Trophoblast cell (in vitro differentiated cells and primary cell): ENCODE measurements at regions not wholly inside any gene's neighbourhood (a gene's known extent, or its start where the extent isn't known, plus 50 kb on each side); places are given as distances from the start of the nearest gene placed in this dataset.

ENCODE experiments used
- DNase-seq, 2 donors: peaks; one replicate each; pipeline ENCODE4 v3.0.0-alpha.2; 2016
- H2AFZ ChIP-seq: 2 replicates; pipeline ENCODE4 v1.6.1; 2013; ENCODE audit warnings: low read length, moderate library complexity, mild to moderate bottlenecking; ENCODE audit not compliant: insufficient read depth, poor library complexity
- H2AK5ac ChIP-seq: 2 replicates; pipeline ENCODE4 v1.6.1; 2013; ENCODE audit warnings: mild to moderate bottlenecking, low read length
- H2BK120ac ChIP-seq: 2 replicates; pipeline ENCODE4 v1.6.1; 2013; ENCODE audit warnings: low read length, mild to moderate bottlenecking, moderate library complexity; ENCODE audit not compliant: insufficient read depth, poor library complexity
- H2BK12ac ChIP-seq: 2 replicates; pipeline ENCODE4 v1.6.1; 2013; ENCODE audit warnings: mild to moderate bottlenecking, low read length, moderate library complexity
- H2BK5ac ChIP-seq: 2 replicates; pipeline ENCODE4 v1.6.1; 2013; ENCODE audit warnings: low read length, low read depth, moderate library complexity, mild to moderate bottlenecking; ENCODE audit not compliant: poor library complexity
- H3K14ac ChIP-seq: 2 replicates; pipeline ENCODE4 v1.6.1; 2013; ENCODE audit warnings: mild to moderate bottlenecking, low read length
- H3K18ac ChIP-seq: 2 replicates; pipeline ENCODE4 v1.6.1; 2013; ENCODE audit warnings: mild to moderate bottlenecking, low read length
- H3K23ac ChIP-seq: 2 replicates; pipeline ENCODE4 v1.6.1; 2013; ENCODE audit warnings: low read length
- H3K27ac ChIP-seq: 2 replicates; pipeline ENCODE4 v1.5.1; 2013; ENCODE audit warnings: low read depth, mild to moderate bottlenecking, inconsistent platforms, low read length, moderate library complexity
- H3K27me3 ChIP-seq: 2 replicates; pipeline ENCODE4 v1.6.1; 2013; ENCODE audit warnings: inconsistent platforms, mild to moderate bottlenecking, low read length, moderate library complexity; ENCODE audit not compliant: insufficient read depth
- H3K36me3 ChIP-seq, 2 experiments: 1 replicate in 1 of 2; 2 replicates in 1 of 2; pipeline ENCODE4 v1.6.1; 2013; ENCODE audit warnings: low read length in 2 of 2, mild to moderate bottlenecking in 2 of 2, moderate library complexity in 1 of 2; ENCODE audit not compliant: insufficient read depth in 2 of 2, control insufficient read depth in 1 of 2
- H3K4ac ChIP-seq: 2 replicates; pipeline ENCODE4 v1.6.1; 2013; ENCODE audit warnings: low read depth, mild to moderate bottlenecking, low read length, moderate library complexity
- H3K4me1 ChIP-seq, 2 experiments: 1 replicate in 1 of 2; 2 replicates in 1 of 2; pipeline ENCODE4 v1.6.1; 2013; ENCODE audit warnings: low read length in 2 of 2, mild to moderate bottlenecking in 2 of 2, moderate library complexity in 1 of 2; ENCODE audit not compliant: insufficient read depth in 2 of 2, control insufficient read depth in 1 of 2
- H3K4me2 ChIP-seq: 2 replicates; pipeline ENCODE4 v1.6.1; 2013; ENCODE audit warnings: inconsistent platforms, mild to moderate bottlenecking, low read length, moderate library complexity
- H3K4me3 ChIP-seq: 2 replicates; pipeline ENCODE4 v1.5.1; 2013; ENCODE audit warnings: mild to moderate bottlenecking, low read depth, low read length, inconsistent platforms
- H3K79me1 ChIP-seq: one replicate; pipeline ENCODE4 v1.6.1; 2013; ENCODE audit warnings: low read length
- H3K79me2 ChIP-seq: 2 replicates; pipeline ENCODE4 v1.6.1; 2013; ENCODE audit warnings: low read length, mild to moderate bottlenecking; ENCODE audit not compliant: control insufficient read depth, insufficient read depth, poor library complexity
- H3K9ac ChIP-seq: 2 replicates; pipeline ENCODE4 v1.6.1; 2013; ENCODE audit warnings: mild to moderate bottlenecking, low read length
- H3K9me3 ChIP-seq: 2 replicates; pipeline ENCODE4 v1.6.1; 2013; ENCODE audit warnings: low read depth, mild to moderate bottlenecking, control low read depth, inconsistent platforms, low read length; ENCODE audit not compliant: insufficient read depth
- H4K12ac ChIP-seq: 2 replicates; pipeline ENCODE4 v1.6.1; 2013; ENCODE audit warnings: low read depth, mild to moderate bottlenecking, low read length, moderate library complexity
- H4K8ac ChIP-seq: 2 replicates; pipeline ENCODE4 v1.6.1; 2013; ENCODE audit warnings: low read depth, mild to moderate bottlenecking, low read length, moderate library complexity
- H4K91ac ChIP-seq: one replicate; pipeline ENCODE4 v1.6.1; 2013; ENCODE audit warnings: low read depth, mild to moderate bottlenecking, low read length, moderate library complexity
- WGBS: extraction: QIAGEN DNeasy Blood & Tissue Kit; methylation state at CpG from one replicate; pipeline ENCODE4 v1.1.7; 2013; ENCODE audit warnings: missing lambda C conversion rate; ENCODE audit not compliant: insufficient read length, insufficient coverage; ENCODE audit errors: extremely low coverage; 5-methylcytosine and 5-hydroxymethylcytosine counted together

GRCh38 chr18:76227759-76228158 lies 267.3 kb downstream of the ZNF516 start:
- Histone ChIP-seq H3K9me3 (peaks cover 1% of the 10 kb centered on the region), H3K27me3 (no peaks in the 10 kb centered on the region), H2BK5ac (no peak overlapping the region), H3K4ac (no peak overlapping the region), H3K14ac (no peak overlapping the region), H2AFZ (no peak overlapping the region), H3K23ac (no peak overlapping the region), H2BK120ac (no peak overlapping the region), H3K18ac (no peak overlapping the region), H4K91ac (no peak overlapping the region), H3K79me2 (no peaks in the 10 kb centered on the region), H3K79me1 (no peaks in the 10 kb centered on the region), H4K8ac (no peak overlapping the region), H3K4me3 (no peak overlapping the region), H3K4me2 (no peak overlapping the region), H2BK12ac (no peak overlapping the region), H3K4me1 (no peaks in the 10 kb centered on the region), H3K36me3 (no peaks in the 10 kb centered on the region), H3K9ac (no peak overlapping the region), H3K27ac (no peak overlapping the region), H4K12ac (no peak overlapping the region), H2AK5ac (no peak overlapping the region)
- no peak for DNase-seq
- no CpG with 5 or more reads among the region's 9 CpGs for WGBS

GRCh38 chr18:76223403-76223802 lies 271.6 kb downstream of the ZNF516 start:
- H2AFZ ChIP-seq, result no peak overlapping the region
- H3K27me3 ChIP-seq, result no peaks in the 10 kb centered on the region
- H4K12ac ChIP-seq, result no peak overlapping the region
- no peak overlapping the region for H3K9ac ChIP-seq
- no peak overlapping the region for H2BK120ac ChIP-seq
- no peak overlapping the region for H3K4me3 ChIP-seq
- H2AK5ac ChIP-seq, result no peak overlapping the region
- no peak overlapping the region for H3K23ac ChIP-seq
- DNase-seq, result no peak
- no CpG with 5 or more reads among the region's 8 CpGs for WGBS
- H3K79me1 ChIP-seq, result no peaks in the 10 kb centered on the region
- H2BK12ac ChIP-seq, result no peak overlapping the region
- H3K36me3 ChIP-seq, result no peaks in the 10 kb centered on the region
- no peaks in the 10 kb centered on the region for H3K79me2 ChIP-seq
- no peak overlapping the region for H4K8ac ChIP-seq
- no peak overlapping the region for H3K4me2 ChIP-seq
- no peak overlapping the region for H3K14ac ChIP-seq
- no peak overlapping the region for H2BK5ac ChIP-seq
- H3K18ac ChIP-seq, result no peak overlapping the region
- no peak overlapping the region for H4K91ac ChIP-seq
- H3K4ac ChIP-seq, result no peak overlapping the region
- no peak overlapping the region for H3K27ac ChIP-seq
- H3K9me3 ChIP-seq, result no peaks in the 10 kb centered on the region
- no peaks in the 10 kb centered on the region for H3K4me1 ChIP-seq

GRCh38 chr18:76219023-76219422 lies 276.0 kb downstream of the ZNF516 start:
- Histone ChIP-seq H3K14ac (no peak overlapping the region), H3K4me3 (no peak overlapping the region), H2BK12ac (no peak overlapping the region), H2BK5ac (no peak overlapping the region), H2BK120ac (no peak overlapping the region), H2AK5ac (no peak overlapping the region), H3K27ac (no peak overlapping the region), H4K12ac (no peak overlapping the region), H3K9ac (no peak overlapping the region), H3K79me1 (no peaks in the 10 kb centered on the region), H3K79me2 (no peaks in the 10 kb centered on the region), H3K9me3 (peaks cover 3% of the 10 kb centered on the region), H2AFZ (no peak overlapping the region), H4K8ac (no peak overlapping the region), H3K27me3 (no peaks in the 10 kb centered on the region), H3K23ac (no peak overlapping the region), H3K4me1 (no peaks in the 10 kb centered on the region), H4K91ac (no peak overlapping the region), H3K36me3 (no peaks in the 10 kb centered on the region), H3K18ac (no peak overlapping the region), H3K4ac (no peak overlapping the region), H3K4me2 (no peak overlapping the region)
- no peak for DNase-seq
- no CpG with 5 or more reads among the region's 8 CpGs for WGBS

GRCh38 chr18:76216096-76216495 lies 278.9 kb downstream of the ZNF516 start:
- H3K79me1 ChIP-seq, result no peaks in the 10 kb centered on the region
- H3K9me3 ChIP-seq, result peaks cover 3% of the 10 kb centered on the region
- H2AK5ac ChIP-seq, result no peak overlapping the region
- no peaks in the 10 kb centered on the region for H3K27me3 ChIP-seq
- WGBS, result no CpG with 5 or more reads among the region's 1 CpG
- no peak overlapping the region for H2BK120ac ChIP-seq
- no peak overlapping the region for H3K9ac ChIP-seq
- H3K23ac ChIP-seq, result no peak overlapping the region
- DNase-seq, result no peak
- no peak overlapping the region for H2BK12ac ChIP-seq
- H2AFZ ChIP-seq, result no peak overlapping the region
- no peaks in the 10 kb centered on the region for H3K4me1 ChIP-seq
- no peak overlapping the region for H3K27ac ChIP-seq
- H3K36me3 ChIP-seq, result no peaks in the 10 kb centered on the region
- no peak overlapping the region for H3K14ac ChIP-seq
- no peak overlapping the region for H3K18ac ChIP-seq
- no peak overlapping the region for H2BK5ac ChIP-seq
- H4K8ac ChIP-seq, result no peak overlapping the region
- H4K91ac ChIP-seq, result no peak overlapping the region
- H3K4me2 ChIP-seq, result no peak overlapping the region
- H4K12ac ChIP-seq, result no peak overlapping the region
- no peaks in the 10 kb centered on the region for H3K79me2 ChIP-seq
- H3K4me3 ChIP-seq, result no peak overlapping the region
- H3K4ac ChIP-seq, result no peak overlapping the region
